Loucy (cell line): ENCODE measurements at regions not wholly inside any gene's neighbourhood (a gene's known extent, or its start where the extent isn't known, plus 50 kb on each side); places are given as distances from the start of the nearest gene placed in this dataset.

Source experiments
- H2AFZ ChIP-seq: fragments of 200-600 bp; sonication (generic); 2 replicates; pipeline ENCODE4 v1.6.0; 2016; ENCODE audit warnings: antibody characterized with exemption, mild to moderate bottlenecking, low read length, moderate library complexity
- H3F3A ChIP-seq: fragments of 200-600 bp; 2 replicates; pipeline ENCODE4 v1.6.0; 2016; ENCODE audit warnings: antibody characterized with exemption, low read depth, mild to moderate bottlenecking
- H3K27me3 ChIP-seq: fragments of 200-600 bp; sonication (generic); 2 replicates; pipeline ENCODE4 v1.6.1; 2014; ENCODE audit warnings: low read length, mild to moderate bottlenecking; ENCODE audit not compliant: insufficient read depth, poor library complexity, severe bottlenecking
- H3K36me3 ChIP-seq: fragments of 200-600 bp; sonication (generic); 2 replicates; pipeline ENCODE4 v1.6.1; 2016; ENCODE audit warnings: low read length; ENCODE audit not compliant: insufficient read depth
- H3K4me1 ChIP-seq: fragments of 200-600 bp; sonication (generic); 2 replicates; pipeline ENCODE4 v1.5.1; 2014; ENCODE audit warnings: low read length, mild to moderate bottlenecking; ENCODE audit not compliant: insufficient read depth, poor library complexity, severe bottlenecking
- H3K4me2 ChIP-seq: fragments of 200-600 bp; sonication (generic); 2 replicates; pipeline ENCODE4 v1.6.0; 2014; ENCODE audit warnings: antibody characterized with exemption, low read length, low read depth, mild to moderate bottlenecking; ENCODE audit not compliant: poor library complexity, severe bottlenecking
- H3K4me3 ChIP-seq: fragments of 200-600 bp; sonication (generic); 2 replicates; pipeline ENCODE4 v1.5.1; 2014; ENCODE audit warnings: low read length, mild to moderate bottlenecking, mixed read lengths; ENCODE audit not compliant: poor library complexity, severe bottlenecking
- H3K79me2 ChIP-seq: fragments of 200-600 bp; sonication (generic); 2 replicates; pipeline ENCODE4 v1.6.1; 2014; ENCODE audit warnings: low read length; ENCODE audit not compliant: insufficient read depth
- H3K9ac ChIP-seq: fragments of 200-600 bp; sonication (generic); 2 replicates; pipeline ENCODE4 v1.6.0; 2014; ENCODE audit warnings: mild to moderate bottlenecking, low read depth, low read length, moderate library complexity; ENCODE audit not compliant: poor library complexity, severe bottlenecking
- H3K9me2 ChIP-seq: fragments of 200-600 bp; sonication (generic); replicated peaks from 2 replicates; pipeline ENCODE4 v1.6.1; 2016; ENCODE audit warnings: low read depth, low read length, mixed read lengths
- H3K9me3 ChIP-seq: fragments of 200-600 bp; sonication (generic); 2 replicates; pipeline ENCODE4 v1.6.1; 2014; ENCODE audit warnings: mild to moderate bottlenecking, antibody characterized with exemption, low read length, low read depth; ENCODE audit not compliant: insufficient read depth
- H4K20me1 ChIP-seq: fragments of 200-600 bp; sonication (generic); 2 replicates; pipeline ENCODE4 v1.6.0; 2014; ENCODE audit warnings: antibody characterized with exemption, low read length, mild to moderate bottlenecking; ENCODE audit not compliant: insufficient read depth, poor library complexity, severe bottlenecking
- CTCF ChIP-seq: fragments of 200-600 bp; sonication (generic); conservative IDR thresholded peaks from 2 replicates; pipeline ENCODE4 v1.5.1; 2014; ENCODE audit warnings: mild to moderate bottlenecking, antibody characterized with exemption, low read length
- EZH2phosphoT487 ChIP-seq: fragments of 200-600 bp; IDR thresholded peaks from 2 replicates; pipeline ENCODE4 v1.6.1; 2018; ENCODE audit warnings: antibody characterized with exemption, mild to moderate bottlenecking, moderate library complexity, borderline replicate concordance

GRCh38 chr2:156837635-156838370 is 401.6 kb downstream of the GPD2 start:
- no peaks in the 10 kb centered on the region for H3K9me3 ChIP-seq
- H3K36me3 ChIP-seq = no peaks in the 10 kb centered on the region
- H2AFZ ChIP-seq = no peak overlapping the region
- no peaks in the 10 kb centered on the region for H3K9me2 ChIP-seq
- H4K20me1 ChIP-seq = no peaks in the 10 kb centered on the region
- H3F3A ChIP-seq = no peaks in the 10 kb centered on the region
- H3K4me2 ChIP-seq = no peak overlapping the region
- H3K27me3 ChIP-seq = no peaks in the 10 kb centered on the region
- TF ChIP-seq CTCF (no peak), EZH2phosphoT487 (no peak)
- H3K4me3 ChIP-seq = no peak overlapping the region
- H3K9ac ChIP-seq = no peak overlapping the region
- H3K4me1 ChIP-seq = no peaks in the 10 kb centered on the region
- H3K79me2 ChIP-seq = no peaks in the 10 kb centered on the region

GRCh38 chr2:156841321-156841720 is 405.1 kb downstream of the GPD2 start:
- H3F3A ChIP-seq = no peaks in the 10 kb centered on the region
- H3K79me2 ChIP-seq = no peaks in the 10 kb centered on the region
- H4K20me1 ChIP-seq = no peaks in the 10 kb centered on the region
- no peaks in the 10 kb centered on the region for H3K9me3 ChIP-seq
- H3K4me1 ChIP-seq = no peaks in the 10 kb centered on the region
- no peak overlapping the region for H2AFZ ChIP-seq
- H3K4me2 ChIP-seq = no peak overlapping the region
- TF ChIP-seq CTCF (no peak), EZH2phosphoT487 (no peak)
- no peaks in the 10 kb centered on the region for H3K9me2 ChIP-seq
- no peak overlapping the region for H3K4me3 ChIP-seq
- no peaks in the 10 kb centered on the region for H3K27me3 ChIP-seq
- no peaks in the 10 kb centered on the region for H3K36me3 ChIP-seq
- no peak overlapping the region for H3K9ac ChIP-seq

- Histone ChIP-seq H3K9ac (no peak overlapping the region), H3K27me3 (no peaks in the 10 kb centered on the region), H2AFZ (no peak overlapping the region), H3K4me3 (no peak overlapping the region), H3K4me2 (no peak overlapping the region), H3F3A (no peaks in the 10 kb centered on the region), H3K4me1 (no peaks in the 10 kb centered on the region), H3K79me2 (no peaks in the 10 kb centered on the region), H4K20me1 (no peaks in the 10 kb centered on the region), H3K36me3 (no peaks in the 10 kb centered on the region), H3K9me3 (no peaks in the 10 kb centered on the region), H3K9me2 (no peaks in the 10 kb centered on the region)
- TF ChIP-seq EZH2phosphoT487 = no peak
- TF ChIP-seq CTCF = no peak
These were observed 409.8 kb downstream of the GPD2 start for GRCh38 chr2:156845806-156846558.
